HG02588 (cell line): ENCODE measurements at regions not wholly inside any gene's neighbourhood (a gene's known extent, or its start where the extent isn't known, plus 50 kb on each side); places are given as distances from the start of the nearest gene placed in this dataset.
"Not testable (repeated sequence)": the region's sequence is repeated elsewhere in the genome, so short reads cannot be mapped to it uniquely, and the experiment has no call there.

Source experiments
- ATAC-seq: cut with Tn5 transposase; IDR thresholded peaks from one replicate; pipeline ENCODE4 v1.9.1; 2021; ENCODE audit warnings: mild to moderate bottlenecking, moderate library complexity; ENCODE audit not compliant: unreplicated experiment

DNA sequence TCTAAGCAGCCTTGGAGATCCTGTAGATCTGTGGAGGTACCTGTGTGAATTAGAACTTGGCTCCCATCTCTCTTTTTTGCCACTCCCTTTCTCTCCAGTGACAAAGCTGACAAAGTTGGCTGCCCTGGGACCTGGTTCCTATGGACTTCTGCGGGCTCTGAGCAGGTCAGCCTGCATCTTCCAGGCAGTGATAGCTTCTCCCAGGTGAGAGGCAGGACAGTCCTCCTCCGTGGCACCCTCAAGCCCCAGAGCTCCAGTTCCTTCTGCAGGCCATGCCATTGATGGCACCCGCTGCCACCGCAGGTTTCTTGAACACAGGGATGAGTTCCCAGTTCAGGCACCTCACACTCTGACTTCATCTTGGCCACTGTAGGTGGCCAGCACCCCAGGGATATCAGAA, 73.5 kb upstream of the GRB10 start:
- ATAC-seq, result no peak

DNA sequence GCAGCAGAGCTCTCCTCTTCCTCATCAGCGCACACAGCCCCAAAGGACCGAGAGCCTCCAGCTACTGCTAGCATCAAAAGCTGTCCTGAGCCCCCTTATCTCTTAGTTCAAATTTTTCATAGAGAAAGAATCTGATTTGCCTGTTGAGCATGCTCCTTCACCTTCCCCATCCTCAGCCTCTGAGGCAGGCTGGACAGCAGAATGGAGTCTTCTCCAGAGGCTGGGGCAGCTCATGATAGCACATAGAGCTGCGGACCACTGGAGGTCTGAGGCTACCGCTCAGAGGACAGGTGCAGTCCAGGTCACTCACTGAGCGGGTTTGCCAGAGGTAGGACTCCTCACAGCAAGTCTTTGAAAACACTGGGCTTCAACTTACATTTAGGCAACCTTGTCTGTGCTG, 72.8 kb upstream of the GRB10 start:
- ATAC-seq, result no peak

DNA sequence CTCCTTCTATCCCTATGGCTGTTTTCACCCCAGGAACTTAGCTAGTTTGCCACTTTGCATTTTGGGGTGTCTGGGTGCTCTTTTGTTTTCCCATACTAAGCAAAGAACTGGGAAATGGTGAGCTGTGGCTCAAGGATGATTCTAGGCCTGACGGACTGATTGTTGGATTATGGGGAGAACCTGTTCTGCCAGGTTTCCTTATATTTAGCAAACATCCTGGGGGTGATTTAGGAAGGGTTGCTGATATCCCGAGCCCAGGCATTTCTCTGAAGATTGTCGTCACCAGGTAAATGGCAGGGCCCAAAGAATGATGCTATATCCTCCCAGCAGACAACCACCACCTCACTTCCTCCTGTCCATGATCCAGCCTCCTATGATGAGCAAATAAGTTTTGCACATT, 72.1 kb upstream of the GRB10 start:
- ATAC-seq, result no peak

DNA sequence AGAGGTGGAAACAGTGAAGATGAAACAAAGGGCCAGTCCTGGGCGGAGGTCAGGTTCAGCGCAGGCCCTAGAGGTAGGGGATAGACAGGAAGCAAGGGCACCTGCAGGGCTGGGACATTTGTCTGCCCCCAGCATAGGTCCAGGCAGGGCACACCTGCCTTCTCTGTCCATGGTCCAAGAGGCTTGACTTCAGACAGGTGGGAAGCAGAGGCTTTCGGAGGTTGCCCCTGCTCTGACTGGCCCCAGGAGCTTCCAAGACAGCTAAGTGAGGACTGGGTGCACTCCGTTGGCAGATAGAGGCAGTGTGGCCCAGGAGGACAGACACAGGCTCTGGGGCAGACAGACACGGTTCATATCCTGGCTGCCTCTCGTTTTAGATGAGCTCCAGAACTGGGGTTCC, 71.6 kb upstream of the GRB10 start:
- ATAC-seq, result no peak

DNA sequence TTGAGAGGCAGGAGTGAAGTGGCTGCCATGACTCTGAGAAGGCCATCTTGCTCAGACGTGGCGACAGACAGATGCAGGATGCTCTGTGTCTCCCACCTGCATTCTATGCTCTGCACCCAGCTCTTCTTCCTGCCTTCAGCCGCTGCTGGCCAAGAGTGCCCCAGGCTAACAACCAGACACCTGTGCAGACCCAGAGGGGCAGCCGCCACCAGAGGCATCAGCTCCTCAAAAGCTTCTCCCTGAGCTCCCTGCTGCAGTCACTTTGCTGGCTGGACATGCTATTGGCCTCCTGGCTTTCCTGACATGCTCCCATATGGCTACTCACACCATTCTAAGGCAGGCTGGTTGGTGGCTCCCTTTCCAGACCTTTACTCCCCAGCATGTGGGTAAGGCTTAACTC, 70.6 kb upstream of the GRB10 start:
- no peak for ATAC-seq

DNA sequence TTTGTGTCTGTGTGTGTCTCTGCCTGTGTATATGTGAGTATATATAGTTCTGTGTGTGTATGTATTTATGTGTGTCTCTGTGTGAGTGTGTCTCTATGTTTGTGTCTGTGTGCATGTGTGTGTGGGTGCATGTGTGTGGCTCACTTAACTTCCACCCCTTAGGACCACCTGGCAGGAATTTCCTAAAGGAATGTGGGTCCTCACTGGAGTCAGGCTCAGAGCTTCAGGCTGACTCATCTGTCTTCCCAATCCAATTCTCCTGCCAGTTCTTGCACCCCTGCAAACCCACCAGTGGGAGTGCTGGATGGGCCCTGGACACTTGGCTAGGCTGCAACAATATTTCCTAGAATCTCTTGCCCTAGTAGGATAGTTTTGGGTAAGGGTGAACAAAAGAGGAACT, 70.2 kb upstream of the GRB10 start:
- ATAC-seq, result no peak

DNA sequence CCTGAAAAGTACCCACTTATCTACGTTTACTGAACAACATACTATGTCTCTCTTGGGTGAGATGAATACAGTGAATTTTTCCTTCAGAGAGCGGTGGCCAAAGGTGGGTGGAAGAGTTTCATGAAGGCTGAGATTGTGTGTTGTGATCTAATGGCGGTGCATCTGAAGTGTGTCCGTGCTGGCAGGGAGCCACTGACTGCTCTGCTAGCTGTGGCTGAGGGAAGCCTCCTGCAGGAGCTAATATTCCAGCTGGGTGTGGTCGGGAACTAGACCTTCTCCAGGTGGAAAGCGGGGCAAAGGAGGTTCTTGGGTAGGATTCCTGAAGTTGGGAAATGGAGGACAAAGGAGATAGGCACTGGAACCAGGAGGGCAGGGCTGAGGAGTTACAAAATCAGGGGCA, 69.2 kb upstream of the GRB10 start:
- ATAC-seq, result no peak

DNA sequence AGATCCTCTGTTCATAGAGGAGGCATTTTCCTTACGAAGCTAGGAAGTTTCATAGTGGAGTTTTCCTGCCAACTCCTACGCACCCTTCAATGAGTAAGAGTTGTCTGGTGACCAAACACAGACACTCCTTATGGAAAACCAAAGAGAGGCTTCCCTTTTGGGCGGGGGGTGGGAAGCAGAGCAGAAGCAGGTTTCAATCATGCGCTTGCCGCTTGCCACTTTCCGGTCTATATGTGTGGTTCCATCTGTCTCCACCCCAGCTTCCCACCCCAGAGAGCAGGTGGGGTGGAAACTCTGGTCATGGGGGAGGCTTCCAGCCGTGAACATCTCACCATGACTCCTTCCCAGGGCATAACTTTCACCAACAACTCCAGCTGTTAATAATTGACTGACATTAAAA, 68.8 kb upstream of the GRB10 start:
- ATAC-seq, result no peak

DNA sequence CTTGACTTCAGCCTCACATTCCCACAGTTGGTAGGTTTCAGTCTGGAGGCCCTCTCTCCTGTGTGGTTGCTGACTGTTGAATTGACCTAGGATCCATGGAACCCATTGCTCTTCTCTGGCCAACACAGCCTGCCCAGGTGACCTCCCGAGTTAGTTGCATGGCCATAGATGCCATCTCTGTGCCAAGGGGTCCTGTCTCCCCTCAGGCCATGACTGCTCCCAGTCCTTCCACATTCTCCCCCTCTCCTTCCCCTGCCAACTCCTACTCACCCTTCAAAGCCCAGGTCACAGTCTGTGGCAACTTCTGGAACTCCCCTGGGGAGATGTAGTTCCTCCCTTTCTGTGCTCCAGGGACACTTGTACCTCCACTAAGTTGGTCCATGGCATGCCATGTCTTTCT, 67.3 kb upstream of the GRB10 start:
- ATAC-seq, result no peak

DNA sequence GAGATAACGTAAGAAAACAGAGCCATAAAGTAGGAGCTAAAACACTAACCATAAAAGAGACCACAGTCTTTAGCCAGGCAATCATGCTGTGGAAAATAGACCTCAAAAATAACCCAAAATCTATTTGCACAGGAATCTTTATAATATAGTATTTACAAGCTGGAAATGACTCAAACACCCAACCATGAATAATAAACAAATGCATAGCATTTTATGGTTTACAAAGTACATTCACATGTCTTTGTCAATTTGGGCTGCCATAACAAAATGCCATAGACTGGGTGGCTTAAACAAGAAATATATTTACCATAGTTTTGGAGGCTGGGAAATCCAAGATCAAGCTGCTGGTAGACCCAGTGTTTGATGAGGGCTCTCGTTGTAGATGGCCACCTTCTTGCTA, 65.5 kb upstream of the GRB10 start:
- ATAC-seq, result no peak

DNA sequence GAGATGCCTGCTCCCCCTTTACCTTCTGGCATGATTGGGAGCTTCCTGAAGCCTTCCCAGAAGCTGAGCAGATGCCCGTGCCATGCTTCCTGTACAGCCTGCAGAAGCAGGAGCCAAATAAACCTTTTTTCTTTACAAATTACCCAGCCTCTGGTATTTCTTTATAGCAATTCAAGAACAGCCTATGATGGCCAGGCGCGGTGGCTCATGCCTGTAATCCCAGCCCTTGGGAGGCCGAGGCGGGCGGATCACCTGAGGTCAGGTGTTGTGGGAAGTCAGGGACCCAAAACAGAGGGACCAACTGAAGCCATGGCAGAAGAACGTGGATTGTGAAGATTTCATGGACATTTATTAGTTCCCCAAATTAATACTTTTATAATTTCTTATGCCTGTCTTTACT, 62.2 kb upstream of the GRB10 start:
- not testable (repeated sequence) for ATAC-seq

DNA sequence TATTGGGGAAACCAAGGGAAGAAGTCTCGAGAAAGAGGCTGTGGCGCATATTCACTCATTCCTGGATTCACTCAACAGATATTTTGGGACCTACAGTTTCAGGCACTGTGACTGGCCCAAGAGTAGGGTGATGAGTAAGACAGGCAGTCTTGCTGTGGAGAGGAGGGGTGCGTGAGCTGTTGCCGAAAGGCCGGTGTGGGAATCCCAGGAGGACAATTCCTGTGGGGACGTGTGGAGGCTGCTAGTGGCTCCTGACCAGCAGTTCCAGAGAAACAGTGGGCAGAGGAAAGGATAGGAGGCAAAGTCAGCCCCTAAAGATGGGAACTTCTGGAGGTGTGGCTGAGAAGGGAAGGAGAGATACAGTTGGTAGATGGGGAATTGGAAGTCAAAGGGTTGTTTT, 59.3 kb upstream of the GRB10 start:
- no peak for ATAC-seq

DNA sequence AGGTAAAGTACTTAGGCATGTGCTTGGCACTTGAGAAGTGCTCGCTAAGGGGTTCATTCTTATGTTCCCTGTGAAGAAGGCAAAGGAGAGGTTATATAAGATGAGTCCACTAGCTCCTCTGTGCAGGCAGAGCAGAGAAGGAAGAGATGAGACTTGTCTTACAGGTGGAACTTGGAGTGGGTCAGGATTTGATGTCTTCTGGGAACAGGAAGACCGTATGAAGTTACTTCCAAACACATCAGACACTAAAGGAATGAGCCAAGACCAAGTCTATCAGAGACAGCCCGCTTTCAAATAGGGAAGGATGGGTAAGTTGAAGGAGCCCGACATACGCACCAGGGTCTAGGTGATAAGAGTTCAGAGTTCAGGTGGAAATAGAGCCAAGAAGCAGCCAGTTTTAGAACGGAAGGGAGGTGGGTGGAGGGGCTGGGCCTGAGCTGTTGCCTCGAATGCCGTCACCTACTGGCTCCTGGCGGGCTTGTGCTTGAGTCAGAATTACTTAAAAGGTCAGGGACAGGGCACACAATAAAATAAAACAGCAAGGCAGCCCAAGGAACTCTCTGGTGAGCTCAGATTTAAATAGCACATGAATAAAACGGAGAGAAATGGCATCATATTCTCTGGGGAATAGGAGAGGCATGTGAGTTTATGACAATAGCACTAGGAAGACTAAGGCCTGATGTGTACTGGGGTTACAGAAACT, 56.1 kb upstream of the GRB10 start:
- no peak for ATAC-seq

DNA sequence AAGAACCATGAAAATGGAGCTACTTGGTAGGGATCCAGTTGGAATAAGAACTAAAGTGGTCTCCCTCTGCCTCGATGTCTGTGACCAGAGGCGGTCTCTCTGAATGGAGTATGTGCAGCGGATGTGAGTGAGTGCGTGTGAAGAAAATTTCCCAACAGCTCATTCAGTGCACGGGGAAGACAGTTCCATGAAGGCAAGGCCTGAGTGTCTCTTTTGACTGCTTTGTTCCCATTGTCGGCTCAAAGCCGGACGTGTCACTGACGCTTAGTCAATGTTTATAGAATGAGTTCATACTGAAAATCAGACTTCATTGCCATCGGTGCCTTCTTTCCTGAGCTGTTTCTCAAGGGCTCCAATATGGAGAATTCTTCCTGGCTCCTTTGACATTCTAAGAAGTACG, 55.3 kb upstream of the GRB10 start:
- ATAC-seq, result no peak

DNA sequence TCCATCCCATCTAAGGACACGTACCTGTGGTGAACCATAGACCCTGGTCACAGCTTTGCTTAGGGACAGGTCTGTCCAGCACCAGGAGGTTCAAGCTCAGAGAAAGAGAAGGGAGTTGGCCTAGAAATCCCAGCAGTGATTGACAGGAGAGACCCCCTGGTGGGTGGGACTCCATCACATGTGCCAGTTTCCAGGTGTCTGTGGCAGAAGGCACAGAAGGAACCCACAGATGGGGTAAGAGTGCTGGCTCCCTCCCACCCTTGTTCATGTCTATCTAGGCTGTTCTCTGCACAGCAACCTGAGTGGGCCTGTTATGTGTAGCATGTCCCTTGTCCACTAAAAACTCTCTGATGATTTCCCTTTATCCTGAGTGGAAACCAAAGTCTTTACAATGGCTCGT, 54.0 kb upstream of the GRB10 start:
- no peak for ATAC-seq

DNA sequence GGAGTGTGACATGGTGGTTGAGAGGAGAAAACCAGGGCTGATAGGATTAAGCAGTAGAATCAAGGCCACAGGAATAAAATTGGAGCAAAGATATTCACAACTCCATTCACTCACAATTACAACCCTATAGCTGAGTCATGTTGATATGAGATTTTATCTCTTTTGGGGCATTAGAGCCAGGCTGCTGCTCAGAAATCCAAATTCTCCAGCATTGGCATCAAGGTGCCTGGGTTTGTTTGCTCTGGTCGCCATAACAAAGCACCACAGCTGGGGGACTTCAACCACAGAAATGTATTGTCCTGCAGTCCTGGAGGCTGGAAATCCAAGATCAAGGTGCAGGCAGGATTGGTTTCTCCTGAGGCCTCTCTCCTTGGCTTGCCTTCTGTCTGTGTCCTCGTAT, 52.5 kb upstream of the GRB10 start:
- ATAC-seq, result no peak

DNA sequence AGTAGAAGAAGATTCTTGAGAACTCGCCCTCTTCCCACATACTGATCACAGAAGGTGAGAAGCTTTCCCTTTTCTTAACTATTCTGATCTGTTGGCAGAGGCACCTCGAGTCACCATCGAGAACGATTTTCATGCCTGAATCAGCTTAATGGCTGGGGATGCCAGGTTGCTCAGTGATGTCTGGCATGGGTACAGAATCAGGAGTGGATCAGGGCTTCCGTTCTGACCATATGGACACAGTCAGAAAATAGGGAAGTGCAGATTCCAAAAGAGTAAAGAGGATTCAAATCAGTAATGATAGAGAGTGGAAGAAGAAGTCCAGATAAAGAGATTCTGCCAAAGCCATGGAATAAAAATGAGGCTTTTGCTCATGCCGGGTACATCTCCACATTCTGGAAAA, 52.0 kb upstream of the GRB10 start:
- no peak for ATAC-seq

DNA sequence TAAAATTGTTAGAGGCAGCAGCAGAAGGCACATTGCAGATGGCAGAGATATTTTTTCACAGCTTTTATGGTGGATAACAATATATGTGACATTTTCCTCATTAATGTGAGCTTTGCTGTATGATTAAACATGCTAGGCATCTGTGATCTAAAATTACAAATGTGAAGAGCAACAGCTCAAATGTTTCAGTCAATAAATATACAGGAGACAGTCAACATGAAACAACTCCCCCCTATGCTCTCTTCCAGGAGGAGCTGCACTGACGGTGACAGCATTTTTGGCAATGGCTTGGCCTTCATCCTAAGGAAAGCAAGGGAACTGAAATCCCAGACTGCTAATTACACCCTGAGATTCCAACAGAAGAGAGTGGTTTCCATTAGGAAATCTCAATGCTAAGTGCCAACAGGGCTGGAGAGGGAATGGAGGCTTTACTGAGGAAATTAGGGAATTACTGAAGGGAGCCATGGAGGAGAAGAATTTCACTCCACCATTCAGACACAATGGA, 51.4 kb upstream of the GRB10 start:
- no peak for ATAC-seq

DNA sequence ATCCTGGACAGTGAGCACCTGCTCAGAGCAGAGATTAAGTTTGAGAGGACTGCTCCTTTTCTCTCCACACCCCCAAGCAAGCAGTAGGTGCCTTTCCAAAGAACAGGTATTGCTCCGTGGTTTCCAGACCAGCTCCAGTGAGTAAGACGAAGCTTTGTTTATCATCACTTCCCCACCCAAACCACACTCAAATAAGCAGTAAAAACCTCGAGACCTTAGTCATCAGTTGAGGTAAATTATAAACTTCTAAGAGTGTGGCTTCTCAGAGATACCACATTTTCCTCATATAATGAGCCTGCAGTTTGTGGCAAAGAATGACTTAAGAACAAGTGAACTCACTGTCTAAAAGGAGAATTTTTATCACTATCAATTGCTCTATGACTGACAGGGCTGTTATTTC, 50.0 kb upstream of the GRB10 start:
- ATAC-seq, result no peak
